Body of pancreas (tissue), 4 donors: ENCODE measurements at regions not wholly inside any gene's neighbourhood (a gene's known extent, or its start where the extent isn't known, plus 50 kb on each side); places are given as distances from the start of the nearest gene placed in this dataset.
"Not testable (repeated sequence)": the region's sequence is repeated elsewhere in the genome, so short reads cannot be mapped to it uniquely, and the experiment has no call there.

Experiments used
- ATAC-seq: fragments of 150-250 bp; one replicate; pipeline ENCODE4 v1.9.1; 2016
- DNase-seq, 4 donors: peaks; one replicate each; pipeline ENCODE4 v3.0.0-alpha.2; 2019
- H3K27ac ChIP-seq, 4 donors: fragments of 200-600 bp; sonication (generic); 1 replicate in 3 of 4; 2 replicates in 1 of 4; pipeline versions ENCODE4 v1.5.1 to v1.6.1; 2016 to 2019; ENCODE audit warnings: mild to moderate bottlenecking in 1 of 4, mixed read lengths in 1 of 4, moderate library complexity in 1 of 4
- H3K27me3 ChIP-seq, 2 donors: fragments of 200-600 bp; sonication (generic); one replicate each; pipeline ENCODE4 v1.6.0; 2016; ENCODE audit warnings: mild to moderate bottlenecking in 1 of 2
- H3K36me3 ChIP-seq, 2 donors: fragments of 200-600 bp; sonication (generic); replicated peaks in 1 of 2; 2 replicates each; pipeline ENCODE4 v1.5.1; 2016; ENCODE audit warnings: low read depth in 2 of 2; ENCODE audit not compliant: insufficient read depth in 1 of 2
- H3K4me1 ChIP-seq: fragments of 200-600 bp; sonication (generic); one replicate; pipeline ENCODE4 v1.6.0; 2016
- H3K4me3 ChIP-seq, 2 donors: fragments of 200-600 bp; sonication (generic); 1 replicate in 1 of 2; 2 replicates in 1 of 2; pipeline ENCODE4 v1.5.1; 2016 to 2019
- H3K9me3 ChIP-seq, 3 donors: fragments of 200-600 bp; sonication (generic); 1 replicate in 2 of 3; 2 replicates in 1 of 3; pipeline ENCODE4 v1.5.1; 2016
- WGBS, 2 donors: methylation state at CpG; one replicate each; pipeline ENCODE4 v1.1.5; 2017; 5-methylcytosine and 5-hydroxymethylcytosine counted together
- intact Hi-C: fragments of 100-400 bp; cut with DNase I; formaldehyde crosslinking; loops from one replicate; pipeline ENCODE4 v1.15.1; 2023

- H3K27me3 ChIP-seq, H3K4me3 ChIP-seq, H3K4me1 ChIP-seq, DNase-seq, H3K27ac ChIP-seq, ATAC-seq, H3K9me3 ChIP-seq, H3K36me3 ChIP-seq, intact Hi-C loops: not testable (repeated sequence)
- 66 to 79% methylated on average over 3 to 8 of the region's 8 CpGs for WGBS, 2 donors
Observed at GRCh38 chr16:15307184-15307583, 70.9 kb downstream of the NPIPA5 start.

GRCh38 chr16:15305889-15306288, 72.2 kb downstream of the NPIPA5 start:
- H3K4me3 ChIP-seq, H3K27me3 ChIP-seq, H3K36me3 ChIP-seq, intact Hi-C loops, H3K27ac ChIP-seq, ATAC-seq, DNase-seq, H3K4me1 ChIP-seq, H3K9me3 ChIP-seq: not testable (repeated sequence)
- WGBS, 2 donors: 31 to 54% methylated on average over 2 of the region's 2 CpGs

- H3K36me3 ChIP-seq, DNase-seq, H3K4me1 ChIP-seq, H3K27ac ChIP-seq, ATAC-seq, intact Hi-C loops, H3K4me3 ChIP-seq, H3K27me3 ChIP-seq, H3K9me3 ChIP-seq: not testable (repeated sequence)
- WGBS, 2 donors: 6 to 7% methylated on average over 3 to 6 of the region's 10 CpGs
Observed at GRCh38 chr16:15303667-15304324, 74.3 kb downstream of the NPIPA5 start.

- H3K27ac ChIP-seq: not testable (repeated sequence)
- no CpG with 5 or more reads among the region's 4 CpGs for WGBS, 2 donors
Observed at GRCh38 chr16:15297104-15297503, 81.0 kb downstream of the NPIPA5 start.

GRCh38 chr16:15274796-15275195, 103.3 kb downstream of the NPIPA5 start:
- not testable (repeated sequence) for ATAC-seq
- 48 to 69% methylated on average over 7 to 8 of the region's 8 CpGs for WGBS, 2 donors

More at GRCh38 chr16:15297104-15297503, 81.0 kb downstream of the NPIPA5 start:
- intact Hi-C loops, H3K27me3 ChIP-seq, DNase-seq, ATAC-seq, H3K4me3 ChIP-seq, H3K9me3 ChIP-seq, H3K36me3 ChIP-seq, H3K4me1 ChIP-seq: not testable (repeated sequence)

GRCh38 chr16:15273964-15274363, 104.1 kb downstream of the NPIPA5 start:
- H3K27me3 ChIP-seq, ATAC-seq, DNase-seq, H3K4me3 ChIP-seq, H3K27ac ChIP-seq, intact Hi-C loops, H3K36me3 ChIP-seq, H3K4me1 ChIP-seq, H3K9me3 ChIP-seq: not testable (repeated sequence)
- WGBS, 2 donors: 83% methylated on average over 1 of the region's 1 CpG; no CpG with 5 or more reads in 1 of the 2 donors

More at GRCh38 chr16:15274796-15275195, 103.3 kb downstream of the NPIPA5 start:
- H3K4me1 ChIP-seq, H3K9me3 ChIP-seq, intact Hi-C loops, H3K27ac ChIP-seq, DNase-seq, H3K4me3 ChIP-seq, H3K36me3 ChIP-seq, H3K27me3 ChIP-seq: not testable (repeated sequence)

- H3K9me3 ChIP-seq, ATAC-seq, H3K27ac ChIP-seq, H3K27me3 ChIP-seq, DNase-seq, intact Hi-C loops, H3K36me3 ChIP-seq, H3K4me3 ChIP-seq, H3K4me1 ChIP-seq: not testable (repeated sequence)
- WGBS, 2 donors: 80 to 84% methylated on average over 4 of the region's 6 CpGs
Observed at GRCh38 chr16:15266941-15267340, 111.2 kb downstream of the NPIPA5 start.

- H3K4me1 ChIP-seq, DNase-seq, H3K36me3 ChIP-seq, H3K4me3 ChIP-seq, intact Hi-C loops, H3K27me3 ChIP-seq, H3K9me3 ChIP-seq, ATAC-seq, H3K27ac ChIP-seq: not testable (repeated sequence)
- WGBS, 2 donors: 40% methylated on average over 2 of the region's 11 CpGs; no CpG with 5 or more reads in 1 of the 2 donors
Observed at GRCh38 chr16:15262212-15262611, 115.9 kb downstream of the NPIPA5 start.

GRCh38 chr16:15247971-15248370, 130.1 kb downstream of the NPIPA5 start:
- H3K36me3 ChIP-seq, H3K4me1 ChIP-seq, H3K9me3 ChIP-seq, ATAC-seq, DNase-seq, intact Hi-C loops, H3K4me3 ChIP-seq, H3K27me3 ChIP-seq, H3K27ac ChIP-seq: not testable (repeated sequence)
- WGBS, 2 donors: no CpG with 5 or more reads among the region's 2 CpGs

GRCh38 chr16:15236674-15237323, 141.3 kb downstream of the NPIPA5 start:
- DNase-seq, H3K27me3 ChIP-seq, H3K27ac ChIP-seq, ATAC-seq, H3K9me3 ChIP-seq, H3K4me1 ChIP-seq, H3K4me3 ChIP-seq, intact Hi-C loops, H3K36me3 ChIP-seq: not testable (repeated sequence)
- 61 to 72% methylated on average over 2 to 3 of the region's 3 CpGs for WGBS, 2 donors

- H3K27me3 ChIP-seq, H3K27ac ChIP-seq, H3K4me3 ChIP-seq, H3K9me3 ChIP-seq, H3K36me3 ChIP-seq, ATAC-seq, DNase-seq, H3K4me1 ChIP-seq, intact Hi-C loops: not testable (repeated sequence)
- WGBS, 2 donors: 74 to 77% methylated on average over 2 of the region's 5 CpGs
Observed at GRCh38 chr16:15235140-15235539, 141.1 kb upstream of the RRN3 start.

GRCh38 chr16:15234702-15235101, 140.6 kb upstream of the RRN3 start:
- ATAC-seq, H3K4me1 ChIP-seq, H3K27ac ChIP-seq, H3K9me3 ChIP-seq, H3K27me3 ChIP-seq, H3K36me3 ChIP-seq, DNase-seq, intact Hi-C loops, H3K4me3 ChIP-seq: not testable (repeated sequence)
- no CpG with 5 or more reads among the region's 9 CpGs for WGBS, 2 donors
